Anterior cingulate cortex (tissue), 58 donors: ENCODE measurements at regions not wholly inside any gene's neighbourhood (a gene's known extent, or its start where the extent isn't known, plus 50 kb on each side); places are given as distances from the start of the nearest gene placed in this dataset.

Experiments used
- DNase-seq, 58 donors: peaks; one replicate each; lab custom pipeline; 2025; lab: John Stamatoyannopoulos, UW

DNA sequence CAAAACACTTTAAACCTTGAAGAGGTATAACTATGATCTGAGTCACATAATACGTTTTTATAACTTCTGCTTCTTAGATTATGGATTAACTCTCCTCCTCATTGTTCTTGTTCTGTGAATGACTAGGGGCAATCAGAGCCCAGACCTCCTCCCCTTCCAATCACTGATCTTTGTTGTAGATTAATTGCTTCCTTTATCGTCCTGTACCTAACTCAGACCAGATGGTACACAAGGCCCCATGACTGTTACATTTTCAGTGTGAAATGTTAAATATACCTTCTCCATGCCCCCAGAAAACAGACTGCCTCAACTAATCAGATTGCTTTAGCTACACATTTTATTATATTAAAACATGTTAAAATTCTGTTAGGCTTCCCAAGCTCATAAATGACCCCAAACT is 211.7 kb downstream of the RNF152 start:
- no peak for DNase-seq

DNA sequence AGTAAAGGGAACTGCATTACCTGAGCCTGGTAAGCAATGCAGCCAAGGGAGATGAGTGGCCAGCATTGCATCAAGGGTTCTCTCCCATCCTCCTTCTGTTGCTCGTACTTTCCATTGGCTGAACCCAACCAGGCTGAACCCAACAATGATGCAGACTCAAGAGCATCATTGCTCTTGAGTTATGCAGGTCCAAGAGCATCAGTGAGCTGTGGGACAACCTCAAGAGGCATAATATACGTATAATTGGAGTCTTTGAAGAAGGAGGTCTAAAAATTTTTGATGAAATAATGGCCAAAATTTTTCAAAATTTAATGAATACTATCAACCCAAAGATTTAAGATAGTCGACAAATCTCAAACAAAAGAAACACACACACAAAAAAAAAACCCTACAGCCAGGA is 213.0 kb downstream of the RNF152 start:
- no peak for DNase-seq

- DNase-seq: no peak
Observed at GRCh38 chr18:61677435-61677970, 215.3 kb downstream of the RNF152 start.

DNA sequence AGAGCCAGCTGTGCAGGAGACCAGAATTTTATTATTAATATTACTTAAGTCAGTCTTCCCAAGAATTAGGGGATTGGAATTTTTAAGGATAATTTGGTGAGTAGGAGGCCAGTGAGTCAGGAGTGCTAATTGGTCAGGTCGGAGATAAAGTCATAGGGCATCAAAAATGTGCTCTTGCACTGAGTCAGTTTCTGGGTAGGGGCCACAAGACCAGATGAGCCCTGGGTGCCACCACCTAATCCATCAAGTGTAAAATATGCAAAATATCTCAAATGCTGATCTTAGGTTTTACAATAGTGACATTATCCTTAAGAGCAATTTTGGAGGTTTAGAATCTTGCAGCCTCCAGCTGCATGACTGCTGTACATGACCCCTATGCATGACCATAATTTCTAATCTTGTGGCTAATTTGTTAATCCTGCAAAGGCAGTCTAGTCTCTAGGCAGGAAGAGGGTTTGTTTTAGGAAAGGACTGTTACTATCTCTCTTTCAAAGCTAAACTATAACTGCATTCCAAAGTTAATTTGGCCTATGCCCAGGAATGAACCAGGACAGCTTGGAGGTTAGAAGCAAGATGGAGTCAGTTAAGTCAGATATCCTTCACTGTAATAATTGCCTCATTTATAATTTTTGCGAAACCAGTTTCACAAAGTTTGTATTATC is 215.9 kb downstream of the RNF152 start:
- DNase-seq: no peak

- no peak for DNase-seq
Observed at GRCh38 chr18:61669320-61669719, 223.5 kb downstream of the RNF152 start.

- no peak for DNase-seq
Observed at GRCh38 chr18:61666876-61667590, 225.8 kb downstream of the RNF152 start.

- no peak for DNase-seq
Observed at GRCh38 chr18:61664419-61665084, 228.3 kb downstream of the RNF152 start.

DNA sequence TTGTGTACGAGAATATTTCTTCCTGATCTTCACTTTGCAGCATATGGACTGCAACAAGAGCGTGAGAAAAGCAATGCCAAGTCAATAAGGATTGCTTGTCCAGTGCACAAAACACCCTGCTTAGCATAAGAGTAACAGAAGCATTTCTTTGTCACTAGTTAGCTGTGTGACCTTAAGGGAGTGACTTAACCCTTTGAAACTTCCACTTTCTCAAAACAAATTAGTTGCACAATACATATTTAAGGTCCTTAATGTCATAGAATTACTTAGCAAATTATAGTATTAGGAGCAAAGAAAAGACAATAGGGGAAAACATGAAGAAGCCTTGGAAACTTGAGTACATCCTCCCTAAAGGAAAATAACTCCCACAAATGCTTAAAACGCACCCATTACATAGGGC is 230.1 kb downstream of the RNF152 start:
- no peak for DNase-seq

DNA sequence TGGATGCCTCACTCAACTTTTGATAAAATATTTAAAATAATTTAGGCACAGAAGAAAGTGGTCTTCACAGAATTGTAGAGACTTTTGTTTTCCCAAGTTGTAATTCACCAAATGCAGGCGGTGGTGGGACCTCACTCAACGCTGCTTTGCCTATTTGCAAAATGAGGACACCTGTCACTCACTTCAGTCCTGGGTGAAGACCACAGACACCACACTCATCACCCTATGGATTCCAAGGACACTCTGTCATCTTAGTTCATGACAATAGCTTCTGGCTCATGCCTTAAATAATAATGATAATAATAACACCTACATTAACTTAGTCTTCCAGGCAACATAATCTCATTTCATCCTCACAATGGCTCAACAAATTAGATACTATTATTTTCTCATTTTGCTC is 234.4 kb downstream of the RNF152 start:
- DNase-seq: no peak

DNA sequence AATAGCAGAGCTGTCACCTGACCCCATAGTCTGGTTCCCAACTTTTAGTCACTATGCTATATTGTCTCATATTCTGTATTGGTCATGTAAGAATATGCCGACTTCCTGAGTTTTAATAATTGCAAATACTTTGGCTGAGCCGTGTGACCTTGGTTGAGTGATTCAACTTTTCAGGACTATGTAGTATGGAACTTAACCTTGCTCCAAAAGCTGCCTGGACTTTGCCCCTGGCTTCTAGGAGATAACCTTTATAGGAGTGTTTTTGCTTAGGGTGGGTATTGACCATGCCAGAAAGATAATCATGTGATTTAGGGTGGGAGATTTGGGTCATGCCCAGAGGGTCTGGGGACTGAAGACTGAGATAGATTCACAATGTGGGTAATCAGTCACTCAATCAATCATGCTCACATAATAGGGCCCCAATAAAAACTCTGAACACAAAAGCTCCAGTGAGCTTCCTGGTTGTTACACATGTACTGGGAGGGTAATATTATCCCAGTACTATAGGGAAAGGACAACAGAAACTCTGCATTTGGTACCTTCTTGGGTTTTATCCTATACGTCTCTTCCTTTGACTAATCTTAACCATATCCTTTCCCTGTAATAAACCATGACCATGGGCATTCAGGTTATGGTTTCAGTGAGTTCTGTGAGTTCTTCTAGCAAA is 235.6 kb downstream of the RNF152 start:
- DNase-seq: no peak

- DNase-seq: no peak
Observed at GRCh38 chr18:61655630-61656029, 237.2 kb downstream of the RNF152 start.

- no peak for DNase-seq
Observed at GRCh38 chr18:61653823-61654551, 238.8 kb downstream of the RNF152 start.

- DNase-seq: no peak
Observed at GRCh38 chr18:61651880-61652268, 240.9 kb downstream of the RNF152 start.

- DNase-seq: no peak
Observed at GRCh38 chr18:61651145-61651879, 241.5 kb downstream of the RNF152 start.

DNA sequence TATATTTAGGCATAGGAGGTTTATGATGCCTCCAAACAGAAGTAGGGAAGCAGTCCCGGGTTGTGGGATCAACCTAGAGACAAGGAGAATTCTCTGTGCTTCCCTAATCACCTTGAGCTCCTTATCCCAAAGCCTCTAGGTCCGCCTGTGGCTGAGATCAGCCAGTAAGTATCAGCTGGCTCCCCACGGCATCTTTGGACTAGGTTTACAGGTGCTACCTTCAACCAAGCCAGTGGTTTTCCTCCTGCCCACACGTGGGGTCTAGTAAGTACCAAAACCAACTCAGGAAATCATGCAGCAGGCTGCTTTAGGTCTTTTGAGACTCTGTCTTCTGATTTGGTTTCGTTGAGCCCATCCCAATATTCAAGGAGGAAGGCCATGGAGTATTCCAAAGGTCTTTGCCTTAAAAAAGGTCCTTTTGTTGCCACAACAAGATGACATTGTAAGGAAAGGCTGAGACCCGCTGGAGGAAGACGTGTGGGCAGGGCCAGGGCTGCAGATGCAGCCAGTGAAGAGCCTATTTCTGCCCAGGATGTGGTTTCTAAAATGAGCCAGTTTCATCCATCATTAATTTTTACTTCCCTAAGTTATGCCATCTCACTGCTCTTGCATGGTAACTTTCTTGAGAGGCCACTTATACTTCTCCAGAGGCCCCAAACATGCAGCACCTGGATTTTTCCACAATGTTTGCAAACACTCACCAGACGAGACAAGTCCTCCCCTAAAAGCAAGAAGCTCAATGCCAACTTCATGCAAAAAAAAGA is 248.7 kb downstream of the RNF152 start:
- no peak for DNase-seq

DNA sequence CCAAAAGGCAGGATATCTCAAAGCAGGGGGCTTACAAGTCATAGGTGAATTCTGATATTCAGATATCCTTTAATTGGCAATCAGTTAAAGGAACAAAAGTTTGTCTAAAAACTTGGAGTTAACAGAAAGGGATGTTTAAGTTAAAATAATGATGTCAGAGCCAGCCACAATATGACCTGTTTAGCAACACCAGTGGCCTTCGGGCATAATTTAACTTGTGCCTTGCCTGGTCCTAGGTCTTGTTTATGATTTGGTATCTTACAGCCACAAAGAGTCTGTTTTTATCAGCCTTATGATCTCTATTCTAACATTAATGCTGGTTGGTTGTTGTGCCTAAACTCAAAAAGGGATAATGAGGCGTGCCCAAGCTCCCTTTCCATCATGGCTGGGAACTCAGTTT is 252.9 kb downstream of the RNF152 start:
- DNase-seq: no peak

GRCh38 chr18:61637905-61638595 is 254.8 kb downstream of the RNF152 start:
- no peak for DNase-seq

DNA sequence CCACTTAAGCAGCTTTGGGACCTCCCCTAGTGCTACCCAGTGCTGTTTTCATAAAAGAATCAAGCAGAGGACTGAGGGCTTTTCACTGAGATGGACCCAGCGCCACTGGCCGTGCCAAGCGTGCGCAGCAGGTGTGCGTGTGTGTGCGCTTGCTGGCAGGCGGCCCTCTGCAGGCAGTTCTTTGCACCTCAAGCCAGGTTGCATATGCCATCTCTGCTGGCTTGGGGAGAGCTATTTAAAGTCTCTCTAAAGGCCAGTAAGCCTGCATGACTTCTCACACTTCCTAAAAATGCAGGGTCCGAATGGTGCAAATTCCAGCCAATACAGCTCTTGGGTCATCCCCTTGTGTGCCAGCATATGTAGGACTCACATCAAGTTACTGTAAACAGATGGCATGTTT is 255.5 kb downstream of the RNF152 start:
- DNase-seq: no peak
